ENCODE measurements at regions not wholly inside any gene's neighbourhood (a gene's known extent, or its start where the extent isn't known, plus 50 kb on each side); places are given as distances from the start of the nearest gene placed in this dataset.

GRCh38 chr4:72991873-72992272, 77.6 kb downstream of the COX18 start:
- 3% methylated on average over 2 of the region's 2 CpGs for WGBS (ENCODE audit: insufficient coverage, low coverage, missing lambda C conversion rate)
- in situ Hi-C loops (cut with MboI) (no loop called here), intact Hi-C loops (cut with micrococcal nuclease) (no loop called here)
- Histone ChIP-seq H3K4me2 (ENCODE audit: insufficient read depth, low read length) (no peak overlapping the region), H4K20me1 (replicated peaks; ENCODE audit: control insufficient read depth, insufficient read depth, low read length) (no peaks in the 10 kb centered on the region), H3K36me3 (ENCODE audit: control insufficient read depth, insufficient read depth, low read length) (no peaks in the 10 kb centered on the region), H3K9me3 (replicated peaks; ENCODE audit: control insufficient read depth, insufficient read depth, low read depth, low read length) (no peaks in the 10 kb centered on the region), H3K79me2 (ENCODE audit: control insufficient read depth, insufficient read depth, low read length) (no peaks in the 10 kb centered on the region), H2AFZ (ENCODE audit: low read depth, low read length) (no peak overlapping the region), H3K4me1 (replicated peaks in 1 of 2; ENCODE audit: control insufficient read depth in 2 of 2, insufficient read depth in 2 of 2, low read length in 2 of 2) (no peaks in the 10 kb centered on the region), H3K4me3 (no peak overlapping the region), H3K9me1 (ENCODE audit: control insufficient read depth, insufficient read depth, low read length) (no peaks in the 10 kb centered on the region), H3K9ac (ENCODE audit: insufficient read depth in 1 of 2, low read depth in 2 of 2, low read length in 2 of 2) (no peak overlapping the region), H3K27me3 (ENCODE audit: control insufficient read depth in 2 of 2, insufficient read depth in 2 of 2, low read length in 2 of 2) (0 out of 5 replicates have a peak, but pooled peaks cover 0 to 4% of the 10 kb centered on the region in 2 experiments), H3K27ac (ENCODE audit: extremely low read depth, low read depth, low read length) (no peak overlapping the region)
- DNase-seq (ENCODE audit: extremely low read depth in 1 of 4, low spot score in 3 of 4) = no peak
- CTCF ChIA-PET (ENCODE audit: low intra/inter-chr PET ratio) = no interaction called here
- FAIRE-seq = no peak
- ATAC-seq = no peak
- POLR2A ChIA-PET = no interaction called here
- BruUV-seq (replicated peaks) = no TSS peak
- TF ChIP-seq NR0B1 (IDR thresholded peaks at IDR 0.05; ENCODE audit: partially characterized antibody) (no peak), CAMTA2 (CRISPR knock-in tag; conservative IDR thresholded peaks at IDR 0.05) (no peak), LARP7 (IDR thresholded peaks at IDR 0.05) (no peak), USF2 (CRISPR knock-in tag; IDR thresholded peaks at IDR 0.05) (peak; percentile 49), MYC (IDR thresholded peaks at IDR 0.05; ENCODE audit: low read depth, low read length) (no peak), MYC (CRISPR knock-in tag; IDR thresholded peaks at IDR 0.05; ENCODE audit: borderline replicate concordance, low read depth) (no peak), RAD51 (IDR thresholded peaks at IDR 0.05; ENCODE audit: borderline replicate concordance, low read depth) (peak; percentile 72), ZNF561 (CRISPR knock-in tag; conservative IDR thresholded peaks at IDR 0.05) (no peak), MXD1 (CRISPR knock-in tag; IDR thresholded peaks at IDR 0.05; ENCODE audit: borderline replicate concordance, poor library complexity, severe bottlenecking) (no peak), NUFIP1 (IDR thresholded peaks at IDR 0.05; ENCODE audit: partially characterized antibody) (no peak), MBD2 (IDR thresholded peaks at IDR 0.05; ENCODE audit: borderline replicate concordance, low read depth) (no peak), RHOXF2B (CRISPR knock-in tag; conservative IDR thresholded peaks at IDR 0.05) (no peak), ZNF512 (tag; IDR thresholded peaks at IDR 0.05) (no peak), THRA (IDR thresholded peaks at IDR 0.05) (no peak), CREBBP (IDR thresholded peaks at IDR 0.05; ENCODE audit: low read depth, low read length) (no peak), CREB1 (IDR thresholded peaks at IDR 0.05) (no peak), CREB1 (CRISPR knock-in tag; IDR thresholded peaks at IDR 0.05) (no peak), TFE3 (CRISPR knock-in tag; IDR thresholded peaks at IDR 0.05) (peak; percentile 89)
